ENCODE measurements at regions not wholly inside any gene's neighbourhood (a gene's known extent, or its start where the extent isn't known, plus 50 kb on each side); places are given as distances from the start of the nearest gene placed in this dataset.

DNA sequence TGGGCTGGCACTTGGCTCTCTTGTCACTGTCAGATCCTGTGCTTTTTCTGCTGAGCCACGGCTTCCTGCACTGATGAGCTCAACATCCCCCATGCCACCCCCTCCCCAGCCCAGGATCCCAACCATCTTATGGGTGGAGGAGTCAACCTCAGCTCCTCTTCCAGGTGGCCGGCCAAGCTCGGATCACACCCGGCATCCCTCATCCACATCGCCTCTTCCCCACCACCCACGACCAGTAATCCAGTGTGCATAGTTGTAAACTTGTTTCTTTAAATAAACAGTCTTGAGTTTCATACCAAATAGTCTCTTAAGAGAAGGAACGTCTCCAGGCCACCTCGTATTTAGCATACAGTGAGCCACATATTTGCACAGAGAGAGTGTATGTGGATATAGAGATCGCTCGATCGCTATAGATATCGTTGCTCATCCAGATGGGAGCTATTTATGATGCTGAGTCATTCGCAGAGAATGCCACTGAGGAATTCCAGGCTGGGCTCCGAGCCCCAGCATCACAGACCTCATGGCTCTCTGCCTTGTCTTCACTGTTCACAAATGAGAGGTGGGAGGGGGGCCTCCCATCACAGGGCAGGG lies 61.8 kb upstream of the CPLX2 start:
- TF ChIP-seq, protein P1, sequence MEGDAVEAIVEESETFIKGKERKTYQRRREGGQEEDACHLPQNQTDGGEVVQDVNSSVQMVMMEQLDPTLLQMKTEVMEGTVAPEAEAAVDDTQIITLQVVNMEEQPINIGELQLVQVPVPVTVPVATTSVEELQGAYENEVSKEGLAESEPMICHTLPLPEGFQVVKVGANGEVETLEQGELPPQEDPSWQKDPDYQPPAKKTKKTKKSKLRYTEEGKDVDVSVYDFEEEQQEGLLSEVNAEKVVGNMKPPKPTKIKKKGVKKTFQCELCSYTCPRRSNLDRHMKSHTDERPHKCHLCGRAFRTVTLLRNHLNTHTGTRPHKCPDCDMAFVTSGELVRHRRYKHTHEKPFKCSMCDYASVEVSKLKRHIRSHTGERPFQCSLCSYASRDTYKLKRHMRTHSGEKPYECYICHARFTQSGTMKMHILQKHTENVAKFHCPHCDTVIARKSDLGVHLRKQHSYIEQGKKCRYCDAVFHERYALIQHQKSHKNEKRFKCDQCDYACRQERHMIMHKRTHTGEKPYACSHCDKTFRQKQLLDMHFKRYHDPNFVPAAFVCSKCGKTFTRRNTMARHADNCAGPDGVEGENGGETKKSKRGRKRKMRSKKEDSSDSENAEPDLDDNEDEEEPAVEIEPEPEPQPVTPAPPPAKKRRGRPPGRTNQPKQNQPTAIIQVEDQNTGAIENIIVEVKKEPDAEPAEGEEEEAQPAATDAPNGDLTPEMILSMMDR (IDR thresholded peaks at IDR 0.05; ENCODE audit: borderline replicate concordance, extremely low read depth, low read length, poor library complexity, severe bottlenecking) = no peak
- TF ChIP-seq EZH2 (IDR thresholded peaks at IDR 0.05; ENCODE audit: borderline replicate concordance, low read depth, low read length, severe bottlenecking) = no peak
